ENCODE measurements at regions not wholly inside any gene's neighbourhood (a gene's known extent, or its start where the extent isn't known, plus 50 kb on each side); places are given as distances from the start of the nearest gene placed in this dataset.

GRCh38 chr10:98332623-98333269, 64.8 kb upstream of the LOXL4 start:
- peak; percentile 50 for DNase-seq (ENCODE audit: low spot score)

GRCh38 chr10:98331885-98332284, 63.9 kb upstream of the LOXL4 start:
- no peak for DNase-seq (ENCODE audit: low spot score)

GRCh38 chr10:98330987-98331386, 63.0 kb upstream of the LOXL4 start:
- no peak for DNase-seq (ENCODE audit: low spot score)

DNA sequence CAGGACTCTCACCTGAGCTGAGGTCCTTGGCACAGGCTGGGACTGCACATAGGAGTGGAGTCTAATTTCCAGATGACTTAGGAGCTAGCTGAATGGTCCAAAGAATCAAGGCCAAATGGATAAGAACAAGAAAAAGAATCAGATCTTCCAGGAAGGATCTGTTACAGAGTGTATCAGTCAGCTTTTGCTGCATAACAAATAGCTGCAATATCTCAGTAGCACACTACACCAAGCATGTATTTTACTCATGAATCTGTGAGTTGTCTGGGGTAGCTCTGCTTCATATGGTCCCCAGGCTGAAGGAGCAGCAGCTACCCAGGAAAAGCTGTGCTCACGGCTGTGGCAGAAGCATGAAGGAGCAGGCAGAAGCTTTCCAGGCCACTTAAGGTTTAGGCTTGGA, 60.6 kb upstream of the LOXL4 start:
- DNase-seq (ENCODE audit: low spot score): no peak

DNA sequence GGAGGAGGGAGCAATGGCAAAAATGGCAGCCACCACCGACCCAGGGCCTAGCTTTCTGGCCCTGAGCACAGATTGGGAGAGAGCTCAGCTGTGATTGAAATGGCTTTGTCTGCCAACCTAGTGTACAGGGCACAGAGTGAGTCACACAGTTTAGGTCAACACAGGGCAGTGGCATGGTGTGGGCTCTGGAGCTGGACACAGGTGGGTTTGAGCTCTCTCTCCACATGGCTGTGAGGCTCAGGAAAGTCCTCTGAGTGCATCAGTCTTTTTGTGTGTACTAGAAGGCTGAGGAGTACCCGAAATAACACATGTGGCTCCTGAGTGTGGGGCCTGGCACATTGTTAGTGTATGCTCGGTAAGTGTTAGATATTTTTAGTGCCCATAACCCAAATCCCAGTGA, 60.2 kb upstream of the LOXL4 start:
- no peak for DNase-seq (ENCODE audit: low spot score)

DNA sequence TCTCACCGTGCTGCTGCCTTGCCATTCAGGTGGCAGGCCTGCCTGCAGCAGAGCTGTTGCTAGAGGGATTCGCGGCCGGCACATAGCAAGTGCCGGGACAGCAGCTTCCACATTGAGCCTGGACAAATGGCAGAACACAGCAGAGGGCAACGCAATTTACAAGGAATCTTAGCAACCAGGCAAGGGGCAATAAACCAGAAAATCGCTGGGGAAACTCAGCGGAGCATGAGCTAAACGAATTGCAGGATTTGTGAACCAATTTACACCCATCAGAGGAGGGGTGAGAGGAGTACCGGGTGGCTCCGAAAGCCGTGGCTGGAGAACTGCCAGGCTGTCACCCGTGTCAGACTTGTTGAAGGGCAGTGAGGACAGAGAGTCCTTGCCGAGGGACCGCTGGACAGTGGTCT, 58.6 kb upstream of the LOXL4 start:
- no peak for DNase-seq (ENCODE audit: low spot score)

- DNase-seq (ENCODE audit: low spot score): peak; percentile 84
Observed at GRCh38 chr10:98323221-98324164, 55.5 kb upstream of the LOXL4 start.

GRCh38 chr10:98321186-98321780, 53.3 kb upstream of the LOXL4 start:
- no peak for DNase-seq (ENCODE audit: low spot score)

- DNase-seq (ENCODE audit: low spot score): no peak
Observed at GRCh38 chr10:98320486-98321185, 52.6 kb upstream of the LOXL4 start.

GRCh38 chr10:98318861-98319260, 50.9 kb upstream of the LOXL4 start:
- no peak for DNase-seq (ENCODE audit: low spot score)
